H1 (cell line): ENCODE measurements at regions not wholly inside any gene's neighbourhood (a gene's known extent, or its start where the extent isn't known, plus 50 kb on each side); places are given as distances from the start of the nearest gene placed in this dataset.

Experiments used
- CTCF ChIA-PET: fragments of 300-600 bp; sonication (Branson Sonifier 250); formaldehyde crosslinking; loops from one replicate; lab custom pipeline; 2021; ENCODE audit not compliant: partially characterized antibody; lab: Charles Lee
- POLR2A ChIA-PET: fragments of 300-600 bp; sonication (Branson Sonifier 250); formaldehyde crosslinking; loops from one replicate; lab custom pipeline; 2021; ENCODE audit warnings: inconsistent platforms; ENCODE audit not compliant: partially characterized antibody; lab: Charles Lee
- DNase-seq, 2 experiments: peaks; one replicate each; pipeline versions ENCODE4 v3.0.0 to v3.0.0-alpha.2; 2010 to 2022; ENCODE audit warnings: low spot score in 2 of 2, low read depth in 1 of 2, mixed read lengths in 1 of 2
- FAIRE-seq: peaks from 2 replicates; lab custom pipeline; 2011; peaks lifted over from hg19 to GRCh38; lab: Jason Lieb, UNC
- H2AFZ ChIP-seq: 2 replicates; pipeline ENCODE4 v1.8.1; 2012; ENCODE audit warnings: low read length, inconsistent platforms
- H2AK5ac ChIP-seq: 2 replicates; pipeline ENCODE4 v1.6.1; 2013; ENCODE audit warnings: low read depth, low read length
- H2BK120ac ChIP-seq: replicated peaks from 2 replicates; pipeline ENCODE3; 2013; ENCODE audit warnings: low read depth, low read length, inconsistent platforms
- H2BK12ac ChIP-seq: 2 replicates; pipeline ENCODE4 v1.6.1; 2013; ENCODE audit warnings: low read depth, low read length
- H2BK15ac ChIP-seq: 2 replicates; pipeline ENCODE4 v1.6.1; 2013; ENCODE audit warnings: low read length
- H2BK20ac ChIP-seq: 2 replicates; pipeline ENCODE4 v1.6.1; 2013; ENCODE audit warnings: low read length
- H2BK5ac ChIP-seq: 2 replicates; pipeline ENCODE4 v1.6.1; 2013; ENCODE audit warnings: low read depth, low read length
- H3K14ac ChIP-seq: 2 replicates; pipeline ENCODE4 v1.6.1; 2013; ENCODE audit warnings: inconsistent platforms; ENCODE audit not compliant: insufficient read length
- H3K18ac ChIP-seq: 2 replicates; pipeline ENCODE4 v1.6.1; 2013; ENCODE audit warnings: low read length; ENCODE audit errors: extremely low read depth
- H3K23ac ChIP-seq: 2 replicates; pipeline ENCODE4 v1.6.1; 2013; ENCODE audit warnings: inconsistent platforms; ENCODE audit not compliant: insufficient read length
- H3K23me2 ChIP-seq: 2 replicates; pipeline ENCODE4 v1.6.1; 2013; ENCODE audit warnings: low read depth, low read length
- H3K27ac ChIP-seq: 2 replicates; pipeline ENCODE4 v1.6.1; 2011; ENCODE audit warnings: low read depth, low read length, inconsistent platforms
- H3K27me3 ChIP-seq, 4 experiments: replicated peaks in 1 of 4; 1 replicate in 1 of 4; 2 replicates in 3 of 4; pipeline versions ENCODE4 v1.6.1 to v1.8.1; 2011 to 2013; ENCODE audit warnings: low read length in 3 of 4, mild to moderate bottlenecking in 3 of 4, inconsistent platforms in 2 of 4, mixed read lengths in 2 of 4, moderate library complexity in 1 of 4; ENCODE audit not compliant: control insufficient read depth in 3 of 4, insufficient read depth in 3 of 4; ENCODE audit errors: extremely low read depth in 1 of 4
- H3K36me3 ChIP-seq, 4 experiments: 2 replicates each; pipeline versions ENCODE4 v1.6.1 to v1.8.1; 2011 to 2013; ENCODE audit warnings: mild to moderate bottlenecking in 4 of 4, low read length in 3 of 4, moderate library complexity in 2 of 4, control low read depth in 1 of 4, inconsistent platforms in 1 of 4; ENCODE audit not compliant: insufficient read depth in 4 of 4, control insufficient read depth in 2 of 4
- H3K4ac ChIP-seq: replicated peaks from 2 replicates; pipeline ENCODE3; 2013; ENCODE audit warnings: low read length, low read depth, mixed read lengths, inconsistent platforms; ENCODE audit not compliant: insufficient read length
- H3K4me1 ChIP-seq, 4 experiments: replicated peaks in 1 of 4; 1 replicate in 1 of 4; 2 replicates in 3 of 4; pipeline versions ENCODE4 v1.6.1 to v1.8.1; 2011 to 2013; ENCODE audit warnings: low read length in 3 of 4, inconsistent platforms in 2 of 4, mixed read lengths in 1 of 4; ENCODE audit not compliant: insufficient read depth in 4 of 4, control insufficient read depth in 3 of 4
- H3K4me2 ChIP-seq, 2 experiments: 2 replicates each; pipeline versions ENCODE4 v1.6.1 to v1.8.1; 2011 to 2013; ENCODE audit warnings: low read depth in 2 of 2, low read length in 2 of 2, control low read depth in 1 of 2, inconsistent platforms in 1 of 2, mild to moderate bottlenecking in 1 of 2; ENCODE audit not compliant: insufficient read depth in 1 of 2
- H3K4me3 ChIP-seq, 4 experiments: fragments of 200-600, 300-600 bp in 1 of 4; sonication (generic), shearing (Covaris generic), sonication (Bioruptor Twin) in 1 of 4; 2 replicates each; pipeline versions ENCODE4 v1.5.1 to v1.8.1; 2011 to 2016; ENCODE audit warnings: low read length in 4 of 4, low read depth in 3 of 4, control low read depth in 2 of 4, inconsistent platforms in 2 of 4, mild to moderate bottlenecking in 2 of 4, mixed read lengths in 1 of 4, moderate library complexity in 1 of 4; ENCODE audit not compliant: insufficient read depth in 2 of 4; ENCODE audit errors: extremely low read depth in 1 of 4
- H3K56ac ChIP-seq: replicated peaks from 2 replicates; pipeline ENCODE3; 2013; ENCODE audit warnings: low read depth, mild to moderate bottlenecking, mixed read lengths, low read length, inconsistent platforms; ENCODE audit not compliant: insufficient read length
- H3K79me1 ChIP-seq: 2 replicates; pipeline ENCODE4 v1.6.1; 2013; ENCODE audit warnings: low read depth, low read length, control low read depth
- H3K79me2 ChIP-seq, 2 experiments: 2 replicates each; pipeline versions ENCODE4 v1.6.1 to v1.8.1; 2012 to 2013; ENCODE audit warnings: low read length in 2 of 2, mild to moderate bottlenecking in 2 of 2, inconsistent platforms in 1 of 2; ENCODE audit not compliant: insufficient read depth in 2 of 2, control insufficient read depth in 1 of 2
- H3K9ac ChIP-seq, 4 experiments: replicated peaks in 1 of 4; 1 replicate in 1 of 4; 2 replicates in 3 of 4; pipeline versions ENCODE4 v1.6.1 to v1.8.1; 2011 to 2013; ENCODE audit warnings: low read depth in 3 of 4, low read length in 3 of 4, control low read depth in 2 of 4, mild to moderate bottlenecking in 2 of 4, moderate library complexity in 2 of 4, inconsistent platforms in 1 of 4; ENCODE audit errors: extremely low read depth in 1 of 4
- H3K9me3 ChIP-seq, 2 experiments: 2 replicates each; pipeline versions ENCODE4 v1.6.1 to v1.8.1; 2012 to 2013; ENCODE audit warnings: mild to moderate bottlenecking in 2 of 2, moderate library complexity in 2 of 2, control low read depth in 1 of 2, inconsistent platforms in 1 of 2, low read depth in 1 of 2, low read length in 1 of 2, mixed read lengths in 1 of 2; ENCODE audit not compliant: insufficient read depth in 2 of 2
- H4K20me1 ChIP-seq, 2 experiments: replicated peaks in 1 of 2; 2 replicates each; pipeline versions ENCODE3 to v1.8.1; 2011 to 2013; ENCODE audit warnings: inconsistent platforms in 2 of 2, low read length in 2 of 2, mild to moderate bottlenecking in 1 of 2; ENCODE audit not compliant: insufficient read depth in 2 of 2, control insufficient read depth in 1 of 2
- H4K5ac ChIP-seq: 2 replicates; pipeline ENCODE4 v1.6.1; 2013; ENCODE audit warnings: low read length, low read depth, mixed read lengths, inconsistent platforms; ENCODE audit not compliant: insufficient read length
- H4K8ac ChIP-seq: 2 replicates; pipeline ENCODE4 v1.8.0; 2013; ENCODE audit warnings: mild to moderate bottlenecking, moderate library complexity, low read length, inconsistent platforms; ENCODE audit not compliant: insufficient read depth; ENCODE audit errors: extremely low read depth
- H4K91ac ChIP-seq: replicated peaks from 2 replicates; pipeline ENCODE3; 2013; ENCODE audit warnings: low read length, mixed read lengths, inconsistent platforms; ENCODE audit not compliant: insufficient read length
- GTF2F1 ChIP-seq: IDR thresholded peaks from 2 replicates; pipeline ENCODE4 v1.6.1; 2012; ENCODE audit warnings: low read depth, low read length, improper control_type of control experiment, borderline replicate concordance
- PHF8 ChIP-seq: fragments of 200-600 bp; sonication (generic); conservative IDR thresholded peaks from 2 replicates; pipeline ENCODE4 v1.7.1; 2012; ENCODE audit warnings: low read depth, mild to moderate bottlenecking, inconsistent platforms, low read length, moderate library complexity
- POU5F1 ChIP-seq: IDR thresholded peaks from 2 replicates; pipeline ENCODE4 v1.6.1; 2011; ENCODE audit warnings: low read depth, mild to moderate bottlenecking, low read length, moderate library complexity
- RFX5 ChIP-seq: IDR thresholded peaks from 2 replicates; pipeline ENCODE4 v1.6.1; 2011; ENCODE audit warnings: low read depth, low read length, improper control_type of control experiment, borderline replicate concordance
- SP1 ChIP-seq: IDR thresholded peaks from 2 replicates; pipeline ENCODE4 v1.6.1; 2011; ENCODE audit warnings: low read depth, low read length
- SP4 ChIP-seq: IDR thresholded peaks from 2 replicates; pipeline ENCODE4 v1.6.1; 2012; ENCODE audit warnings: low read length, inconsistent platforms
- TEAD4 ChIP-seq: IDR thresholded peaks from 2 replicates; pipeline ENCODE4 v1.6.1; 2012; ENCODE audit warnings: low read depth, low read length, inconsistent platforms, mixed read lengths
- YY1 ChIP-seq: IDR thresholded peaks from 2 replicates; pipeline ENCODE4 v1.6.1; 2011; ENCODE audit warnings: low read depth, mild to moderate bottlenecking, low read length

- Histone ChIP-seq H2BK12ac (no peak overlapping the region), H4K20me1 (no peaks in the 10 kb centered on the region), H3K9ac (no peak overlapping the region), H2BK5ac (no peak overlapping the region), H3K23me2 (no peaks in the 10 kb centered on the region), H2BK120ac (no peak overlapping the region), H3K14ac (no peak overlapping the region), H2BK15ac (no peak overlapping the region), H3K27ac (no peak overlapping the region), H2AK5ac (no peak overlapping the region), H3K36me3 (no peaks in the 10 kb centered on the region), H2AFZ (no peak overlapping the region), H3K56ac (no peak overlapping the region), H3K4me2 (no peak overlapping the region; a peak in 1 of 4 replicates), H3K23ac (no peak overlapping the region), H3K4me1 (no peaks in the 10 kb centered on the region), H3K4ac (no peak overlapping the region), H3K9me3 (no peaks in the 10 kb centered on the region), H4K5ac (no peak overlapping the region), H3K79me1 (no peaks in the 10 kb centered on the region), H3K18ac (no peak overlapping the region), H3K27me3 (no peaks in the 10 kb centered on the region), H3K79me2 (no peaks in the 10 kb centered on the region), H2BK20ac (no peak overlapping the region), H3K4me3 (no peak overlapping the region), H4K8ac (no peak overlapping the region), H4K91ac (no peak overlapping the region)
- CTCF ChIA-PET = interaction anchor here (0.9 to 1.6 kb wide), 2 partner anchors 15 to 27 kb away, joined by 3 to 4 read pairs; no protein-coding TSS in a partner anchor
- peak in 1 of 2 experiments; percentile 0 for DNase-seq
- POLR2A ChIA-PET = interaction anchor here (1.6 kb wide), 1 partner anchor 29 kb away, joined by 3 read pairs; no protein-coding TSS in a partner anchor
- TF ChIP-seq POU5F1 (no peak), TEAD4 (peak; percentile 85), SP1 (no peak), RFX5 (no peak), SP4 (no peak), PHF8 (no peak), GTF2F1 (no peak), YY1 (no peak)
- peak; percentile 79 for FAIRE-seq
Observed at GRCh38 chrX:128754130-128754529, 701.9 kb upstream of the ACTRT1 start.
